SK-N-SH treated with all-trans-retinoic acid at 6 μM for 48 hours (cell line): ENCODE measurements at regions not wholly inside any gene's neighbourhood (a gene's known extent, or its start where the extent isn't known, plus 50 kb on each side); places are given as distances from the start of the nearest gene placed in this dataset.

Experiments used
- ATAC-seq: fragments of 200-7000 bp; cut with Tn5 transposase; 3 replicates; pipeline ENCODE4 v1.9.1; 2020; ENCODE audit warnings: mild to moderate bottlenecking, moderate library complexity
- BACH2 ChIP-seq: fragments of 250-450 bp; sonication (Bioruptor Pico); IDR thresholded peaks from 2 replicates; pipeline ENCODE4 v1.9.0; 2021; ENCODE audit warnings: mild to moderate bottlenecking, borderline replicate concordance
- CREB5 ChIP-seq: fragments of 250-450 bp; sonication (Bioruptor Pico); IDR thresholded peaks from 2 replicates; pipeline ENCODE4 v1.5.1; 2020; ENCODE audit warnings: low read depth, mild to moderate bottlenecking, moderate library complexity
- CSDC2 ChIP-seq: fragments of 250-450 bp; sonication (Bioruptor Pico); IDR thresholded peaks from 2 replicates; pipeline ENCODE4 v1.5.0; 2020; ENCODE audit warnings: mild to moderate bottlenecking, moderate library complexity
- CSRNP3 ChIP-seq: fragments of 250-450 bp; sonication (Bioruptor Pico); IDR thresholded peaks from 2 replicates; pipeline ENCODE4 v1.5.1; 2021; ENCODE audit warnings: mild to moderate bottlenecking, moderate library complexity
- ESRRG ChIP-seq: fragments of 250-450 bp; sonication (Bioruptor Pico); IDR thresholded peaks from 2 replicates; pipeline ENCODE4 v1.6.1; 2021; ENCODE audit warnings: mild to moderate bottlenecking
- GLIS3 ChIP-seq: fragments of 250-450 bp; sonication (Bioruptor Pico); IDR thresholded peaks from 2 replicates; pipeline ENCODE4 v1.5.0; 2020; ENCODE audit warnings: mild to moderate bottlenecking, moderate library complexity
- ISL1 ChIP-seq: fragments of 250-450 bp; sonication (Bioruptor Pico); IDR thresholded peaks from 2 replicates; pipeline ENCODE4 v2.1.2; 2022; ENCODE audit warnings: mild to moderate bottlenecking, moderate library complexity
- PATZ1 ChIP-seq: fragments of 250-450 bp; sonication (Bioruptor Pico); IDR thresholded peaks from 2 replicates; pipeline ENCODE4 v1.8.0; 2020; ENCODE audit warnings: mild to moderate bottlenecking, moderate library complexity, borderline replicate concordance
- POU6F1 ChIP-seq: fragments of 250-450 bp; sonication (Bioruptor Pico); IDR thresholded peaks from 2 replicates; pipeline ENCODE4 v1.8.0; 2021; ENCODE audit warnings: low read depth, mild to moderate bottlenecking, moderate library complexity, borderline replicate concordance
- PPARA ChIP-seq: fragments of 250-450 bp; sonication (Bioruptor Pico); IDR thresholded peaks from 2 replicates; pipeline ENCODE4 v1.5.0; 2020; ENCODE audit warnings: mild to moderate bottlenecking, borderline replicate concordance
- SNAI2 ChIP-seq: fragments of 250-450 bp; sonication (Bioruptor Pico); IDR thresholded peaks from 2 replicates; pipeline ENCODE4 v1.5.0; 2020; ENCODE audit warnings: mild to moderate bottlenecking, moderate library complexity
- TCF4 ChIP-seq: fragments of 250-450 bp; sonication (Bioruptor Pico); IDR thresholded peaks from 2 replicates; pipeline ENCODE4 v1.8.0; 2021; ENCODE audit warnings: mild to moderate bottlenecking, moderate library complexity, borderline replicate concordance
- TOX ChIP-seq: fragments of 250-450 bp; sonication (Bioruptor Pico); IDR thresholded peaks from 2 replicates; pipeline ENCODE4 v1.8.0; 2021; ENCODE audit warnings: mild to moderate bottlenecking, moderate library complexity, borderline replicate concordance
- TSHZ2 ChIP-seq: fragments of 250-450 bp; sonication (Bioruptor Pico); IDR thresholded peaks from 2 replicates; pipeline ENCODE4 v1.5.0; 2020; ENCODE audit warnings: mild to moderate bottlenecking, moderate library complexity
- ZFP30 ChIP-seq: fragments of 450-650 bp; formaldehyde crosslinking; IDR thresholded peaks from 2 replicates; pipeline ENCODE4 v1.5.0; 2022; ENCODE audit warnings: mild to moderate bottlenecking, moderate library complexity
- ZNF565 ChIP-seq: fragments of 450-650 bp; formaldehyde crosslinking; conservative IDR thresholded peaks from 2 replicates; pipeline ENCODE4 v1.5.0; 2020; ENCODE audit warnings: low read depth, mild to moderate bottlenecking, moderate library complexity
- ZNF8 ChIP-seq: fragments of 450-650 bp; formaldehyde crosslinking; IDR thresholded peaks from 2 replicates; pipeline ENCODE4 v1.5.0; 2020; ENCODE audit warnings: mild to moderate bottlenecking, moderate library complexity

- TF ChIP-seq BACH2 (CRISPR knock-in tag) (no peak), CSDC2 (CRISPR knock-in tag) (no peak), POU6F1 (CRISPR knock-in tag) (no peak), ZFP30 (CRISPR knock-in tag) (no peak), ZNF8 (CRISPR knock-in tag) (no peak), GLIS3 (CRISPR knock-in tag) (no peak), ESRRG (CRISPR knock-in tag) (no peak), PPARA (CRISPR knock-in tag) (no peak), PATZ1 (CRISPR knock-in tag) (no peak), SNAI2 (CRISPR knock-in tag) (no peak), ZNF565 (CRISPR knock-in tag) (no peak), CREB5 (CRISPR knock-in tag) (no peak), TCF4 (CRISPR knock-in tag) (no peak)
- no peak for ATAC-seq
Observed at GRCh38 chr10:107391901-107392300, 227.4 kb upstream of the SORCS1 start.

GRCh38 chr10:107390563-107390962 lies 226.1 kb upstream of the SORCS1 start:
- no peak for ATAC-seq
- TF ChIP-seq TCF4 (CRISPR knock-in tag), result peak; percentile 97
- peak; percentile 12; the same call in 1 of the 2 replicates for TF ChIP-seq CREB5 (CRISPR knock-in tag)
- TF ChIP-seq SNAI2 (CRISPR knock-in tag), result no peak
- peak; percentile 64; the same call in 1 of the 2 replicates for TF ChIP-seq CSRNP3 (CRISPR knock-in tag)
- TF ChIP-seq GLIS3 (CRISPR knock-in tag), result no peak
- no peak for TF ChIP-seq PATZ1 (CRISPR knock-in tag)
- no peak for TF ChIP-seq TOX (CRISPR knock-in tag)
- TF ChIP-seq TSHZ2, result peak; percentile 62; the same call in 1 of the 2 replicates
- 0 out of 2 replicates have a peak, but pooled peaks have one; percentile 16 for TF ChIP-seq ISL1 (CRISPR knock-in tag)
